ENCODE measurements at regions not wholly inside any gene's neighbourhood (a gene's known extent, or its start where the extent isn't known, plus 50 kb on each side); places are given as distances from the start of the nearest gene placed in this dataset.

DNA sequence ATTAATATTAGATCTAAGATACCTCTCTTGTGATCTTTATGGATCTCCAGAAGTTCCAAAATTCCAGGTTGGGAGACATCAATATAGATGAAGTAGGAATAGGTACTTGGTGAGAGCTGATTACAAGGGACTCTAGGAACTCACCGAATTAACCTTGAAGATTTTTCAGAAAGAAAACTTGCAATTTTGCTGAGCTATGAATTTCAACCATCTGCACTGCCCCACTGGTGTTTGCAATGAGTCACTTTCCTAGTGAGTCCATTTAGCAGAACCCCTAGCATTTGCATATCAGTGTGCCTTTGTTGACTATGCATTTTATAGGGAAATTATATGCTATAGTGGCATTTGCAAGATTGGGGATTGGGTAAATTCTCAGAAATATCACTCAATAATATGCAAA is 122.0 kb downstream of the CTNND1 start:
- no peak for TF ChIP-seq EP300 (IDR thresholded peaks at IDR 0.05)
- TF ChIP-seq, protein P1, sequence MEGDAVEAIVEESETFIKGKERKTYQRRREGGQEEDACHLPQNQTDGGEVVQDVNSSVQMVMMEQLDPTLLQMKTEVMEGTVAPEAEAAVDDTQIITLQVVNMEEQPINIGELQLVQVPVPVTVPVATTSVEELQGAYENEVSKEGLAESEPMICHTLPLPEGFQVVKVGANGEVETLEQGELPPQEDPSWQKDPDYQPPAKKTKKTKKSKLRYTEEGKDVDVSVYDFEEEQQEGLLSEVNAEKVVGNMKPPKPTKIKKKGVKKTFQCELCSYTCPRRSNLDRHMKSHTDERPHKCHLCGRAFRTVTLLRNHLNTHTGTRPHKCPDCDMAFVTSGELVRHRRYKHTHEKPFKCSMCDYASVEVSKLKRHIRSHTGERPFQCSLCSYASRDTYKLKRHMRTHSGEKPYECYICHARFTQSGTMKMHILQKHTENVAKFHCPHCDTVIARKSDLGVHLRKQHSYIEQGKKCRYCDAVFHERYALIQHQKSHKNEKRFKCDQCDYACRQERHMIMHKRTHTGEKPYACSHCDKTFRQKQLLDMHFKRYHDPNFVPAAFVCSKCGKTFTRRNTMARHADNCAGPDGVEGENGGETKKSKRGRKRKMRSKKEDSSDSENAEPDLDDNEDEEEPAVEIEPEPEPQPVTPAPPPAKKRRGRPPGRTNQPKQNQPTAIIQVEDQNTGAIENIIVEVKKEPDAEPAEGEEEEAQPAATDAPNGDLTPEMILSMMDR (IDR thresholded peaks at IDR 0.05) = no peak
- no peak for TF ChIP-seq POLR2AphosphoS5 (IDR thresholded peaks at IDR 0.05)

All from esophagus muscularis mucosa (tissue), 4 donors.